ENCODE measurements at regions not wholly inside any gene's neighbourhood (a gene's known extent, or its start where the extent isn't known, plus 50 kb on each side); places are given as distances from the start of the nearest gene placed in this dataset.

DNA sequence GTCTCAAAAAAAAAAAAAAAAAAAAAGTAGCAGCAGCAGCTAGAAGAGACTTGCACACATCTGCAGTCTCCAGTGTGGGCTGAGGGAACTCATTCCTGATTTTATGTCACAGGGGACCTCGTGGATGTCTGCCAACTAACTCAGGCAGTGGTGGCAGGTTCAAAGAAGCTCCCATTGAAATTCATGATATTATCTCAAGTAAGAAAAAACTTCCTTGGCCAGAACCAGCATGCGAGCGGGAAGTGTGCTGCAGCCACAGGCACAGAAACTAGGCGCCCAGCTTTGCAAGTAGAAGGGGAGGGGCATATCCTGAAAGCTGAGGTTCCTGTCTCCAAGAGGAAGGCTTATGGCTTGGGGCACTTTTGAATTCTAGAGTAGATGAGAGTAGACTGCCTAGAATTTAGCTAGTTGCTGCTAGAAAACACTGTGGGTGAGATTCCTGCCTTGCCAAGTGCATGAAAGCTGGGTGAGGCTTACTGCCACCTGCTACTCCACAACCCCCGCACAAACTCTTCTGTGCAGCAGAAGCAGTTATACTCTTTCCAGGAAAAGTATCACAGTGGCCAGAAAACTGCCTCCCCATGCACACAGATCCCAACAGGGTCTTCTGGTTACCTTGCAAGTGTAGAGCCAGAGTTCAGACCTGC lies 603.8 kb upstream of the CA10 start:
- no peaks in the 10 kb centered on the region for H3K27me3 ChIP-seq
- 53 to 71% methylated on average over 4 to 5 of the region's 5 CpGs for WGBS, 2 donors
- intact Hi-C loops (cut with DNase I): no loop called here
- no peaks in the 10 kb centered on the region for H3K4me1 ChIP-seq
- peaks cover 0 to 13% (median 0%) of the 10 kb centered on the region in 3 donors for H3K9me3 ChIP-seq
- no peaks in the 10 kb centered on the region for H3K36me3 ChIP-seq
- no peak overlapping the region for H3K27ac ChIP-seq
- TF ChIP-seq CTCF (IDR thresholded peaks at IDR 0.05): no peak
- H3K4me3 ChIP-seq: no peak overlapping the region
- no peak for DNase-seq

GRCh38 chr17:52759864-52760263 lies 601.4 kb upstream of the CA10 start:
- peaks cover 0 to 13% (median 0%) of the 10 kb centered on the region in 3 donors for H3K9me3 ChIP-seq

GRCh38 chr17:52758481-52758880 lies 600.0 kb upstream of the CA10 start:
- no peak for DNase-seq
- H3K36me3 ChIP-seq: no peaks in the 10 kb centered on the region
- H3K4me1 ChIP-seq: no peaks in the 10 kb centered on the region
- 23 to 30% methylated on average over 1 of the region's 1 CpG for WGBS, 2 donors
- no peaks in the 10 kb centered on the region for H3K27me3 ChIP-seq
- peaks cover 0 to 11% (median 0%) of the 10 kb centered on the region in 3 donors for H3K9me3 ChIP-seq
- TF ChIP-seq CTCF (IDR thresholded peaks at IDR 0.05) (no peak), POLR2A (IDR thresholded peaks at IDR 0.05) (no peak)
- intact Hi-C loops (cut with DNase I): no loop called here
- H3K27ac ChIP-seq: no peak overlapping the region
- H3K4me3 ChIP-seq: no peak overlapping the region

More at GRCh38 chr17:52759864-52760263, 601.4 kb upstream of the CA10 start:
- H3K36me3 ChIP-seq: no peaks in the 10 kb centered on the region
- no peaks in the 10 kb centered on the region for H3K27me3 ChIP-seq
- no peak overlapping the region for H3K27ac ChIP-seq
- intact Hi-C loops (cut with DNase I): no loop called here
- no peak for DNase-seq
- TF ChIP-seq CTCF (IDR thresholded peaks at IDR 0.05) (no peak), POLR2A (IDR thresholded peaks at IDR 0.05) (no peak)
- no peaks in the 10 kb centered on the region for H3K4me1 ChIP-seq
- H3K4me3 ChIP-seq: no peak overlapping the region
- 72 to 79% methylated on average over 3 of the region's 3 CpGs for WGBS, 2 donors

GRCh38 chr17:52756746-52757145 lies 598.2 kb upstream of the CA10 start:
- no peaks in the 10 kb centered on the region for H3K36me3 ChIP-seq
- no peaks in the 10 kb centered on the region for H3K27me3 ChIP-seq
- no peaks in the 10 kb centered on the region for H3K4me1 ChIP-seq
- no peak for TF ChIP-seq CTCF (IDR thresholded peaks at IDR 0.05)
- no peak for TF ChIP-seq POLR2A (IDR thresholded peaks at IDR 0.05)
- intact Hi-C loops (cut with DNase I): no loop called here
- H3K27ac ChIP-seq: no peak overlapping the region
- H3K9me3 ChIP-seq: peaks cover 0 to 2% (median 0%) of the 10 kb centered on the region in 3 donors
- H3K4me3 ChIP-seq: no peak overlapping the region
- DNase-seq: no peak

DNA sequence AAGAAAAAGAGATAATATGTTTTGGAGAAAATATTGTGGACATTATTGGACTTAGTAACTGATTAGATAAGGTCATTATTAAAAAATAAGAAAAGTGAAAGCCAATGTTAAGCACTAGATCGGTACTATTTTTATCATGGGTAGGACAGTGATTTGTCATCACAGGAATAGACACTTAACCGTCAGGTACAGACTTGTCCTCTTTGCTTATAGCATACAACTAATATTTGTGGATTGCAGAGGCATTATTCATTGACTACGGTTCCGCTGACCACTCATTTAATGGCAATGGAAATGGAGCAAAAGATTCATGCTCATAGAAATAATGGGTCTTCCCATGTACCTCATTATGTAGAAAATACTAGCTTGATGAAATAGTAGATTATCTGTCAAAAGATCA lies 596.3 kb upstream of the CA10 start:
- no peak for TF ChIP-seq POLR2A (IDR thresholded peaks at IDR 0.05)
- no peak for TF ChIP-seq CTCF (IDR thresholded peaks at IDR 0.05)
- WGBS, 2 donors: 79 to 85% methylated on average over 4 of the region's 4 CpGs
- no peaks in the 10 kb centered on the region for H3K27me3 ChIP-seq
- H3K27ac ChIP-seq: no peak overlapping the region
- H3K9me3 ChIP-seq: no peaks in the 10 kb centered on the region
- intact Hi-C loops (cut with DNase I): no loop called here
- no peak for DNase-seq
- H3K36me3 ChIP-seq: no peaks in the 10 kb centered on the region
- H3K4me3 ChIP-seq: no peak overlapping the region
- H3K4me1 ChIP-seq: no peaks in the 10 kb centered on the region

Measured in esophagus squamous epithelium (tissue), 5 donors.